ENCODE measurements at regions not wholly inside any gene's neighbourhood (a gene's known extent, or its start where the extent isn't known, plus 50 kb on each side); places are given as distances from the start of the nearest gene placed in this dataset.

DNA sequence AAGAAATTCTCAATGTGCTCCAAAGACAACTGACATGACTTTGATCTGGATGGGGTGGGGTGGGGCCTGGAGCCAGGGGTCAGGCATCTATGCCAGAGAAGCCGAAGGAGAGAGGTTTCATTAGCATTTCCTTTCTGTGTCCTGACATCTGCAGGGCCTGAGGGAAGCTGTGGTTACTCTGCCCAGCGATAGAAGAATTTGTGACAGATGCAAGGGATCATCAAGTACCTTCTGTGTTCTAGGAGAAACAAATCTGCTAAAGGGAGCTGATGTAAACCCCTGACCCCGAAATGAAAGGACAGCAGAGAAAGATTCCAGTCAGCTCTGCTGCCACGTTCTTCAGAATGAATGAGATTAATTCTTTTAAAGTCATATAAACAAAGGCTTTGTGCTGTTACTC, 335.7 kb downstream of the PRELID2 start:
- DNase-seq = no peak

DNA sequence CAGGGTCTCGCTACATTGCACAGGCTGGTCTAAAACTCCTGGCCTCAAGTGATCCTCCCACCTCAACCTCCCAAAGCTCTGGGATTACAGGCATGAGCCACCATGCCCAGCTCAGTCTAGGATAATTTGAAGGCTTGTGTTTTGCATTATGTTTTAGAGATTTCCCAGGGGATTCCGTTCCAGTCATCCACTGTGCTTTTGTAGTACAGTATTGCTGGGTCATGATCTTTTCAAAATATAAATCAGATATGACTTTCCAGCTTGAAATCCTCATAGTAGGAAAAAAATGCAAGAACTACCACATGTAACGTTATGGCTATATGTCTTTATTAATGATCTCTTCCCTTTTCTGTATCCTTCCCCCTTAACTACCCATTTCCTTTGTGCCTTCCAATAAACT, 338.1 kb downstream of the PRELID2 start:
- DNase-seq = no peak

DNA sequence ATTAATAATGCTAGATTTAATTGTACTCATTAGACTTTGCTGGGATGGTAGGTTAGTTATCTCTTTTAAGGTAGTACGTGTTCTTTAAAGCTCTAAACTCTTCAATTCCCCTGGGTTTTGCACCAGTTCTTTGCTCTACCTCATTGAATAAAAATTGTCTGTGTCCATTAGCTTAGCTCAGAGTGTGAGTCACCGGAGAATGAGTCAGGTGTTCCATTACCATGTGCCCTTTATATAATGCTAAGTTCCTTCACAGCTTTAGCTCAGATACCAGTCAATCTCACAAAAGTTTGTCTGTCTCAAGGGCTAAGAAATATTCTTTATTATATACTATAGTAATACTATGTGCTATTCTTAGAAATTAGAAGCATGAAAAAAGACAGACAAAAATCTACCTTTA, 339.4 kb downstream of the PRELID2 start:
- no peak for DNase-seq

DNA sequence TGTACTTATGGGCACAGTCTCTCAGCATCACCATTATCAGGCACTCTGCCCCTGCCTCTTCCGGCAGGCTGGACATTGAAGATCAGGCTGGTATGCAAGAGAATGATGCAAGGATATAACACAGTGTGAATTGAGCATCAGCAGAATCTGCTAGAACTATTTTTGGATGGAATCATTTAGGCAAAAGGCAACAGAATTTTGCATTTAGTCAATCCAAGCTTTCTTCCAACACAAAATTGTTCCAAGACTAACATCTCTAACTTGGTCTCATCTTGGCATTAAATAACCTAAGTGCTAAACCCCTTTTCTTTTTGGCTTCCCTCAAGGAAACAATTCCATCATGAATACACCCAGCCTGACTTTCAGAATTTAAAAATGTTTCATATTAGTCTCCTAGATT, 339.9 kb downstream of the PRELID2 start:
- DNase-seq = no peak

DNA sequence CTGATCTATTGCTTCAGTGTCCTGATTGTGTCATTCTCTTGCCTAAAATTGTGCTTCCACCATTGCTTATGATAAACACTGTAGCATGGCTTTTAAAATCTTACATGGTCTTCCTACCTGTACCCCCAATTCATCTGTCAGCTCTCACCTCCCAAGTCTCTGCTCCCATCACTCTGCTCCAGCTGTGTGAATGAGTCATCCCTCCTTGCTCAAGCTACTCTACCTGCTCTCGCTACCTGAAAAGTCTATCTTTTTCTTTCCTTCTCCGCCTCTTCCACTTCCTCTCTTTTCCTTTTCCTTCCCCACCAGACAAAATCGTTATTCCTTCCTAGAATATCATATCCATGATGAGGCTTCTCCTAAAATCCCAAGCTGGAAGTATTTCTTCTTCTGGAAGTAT, 341.7 kb downstream of the PRELID2 start:
- no peak for DNase-seq

DNA sequence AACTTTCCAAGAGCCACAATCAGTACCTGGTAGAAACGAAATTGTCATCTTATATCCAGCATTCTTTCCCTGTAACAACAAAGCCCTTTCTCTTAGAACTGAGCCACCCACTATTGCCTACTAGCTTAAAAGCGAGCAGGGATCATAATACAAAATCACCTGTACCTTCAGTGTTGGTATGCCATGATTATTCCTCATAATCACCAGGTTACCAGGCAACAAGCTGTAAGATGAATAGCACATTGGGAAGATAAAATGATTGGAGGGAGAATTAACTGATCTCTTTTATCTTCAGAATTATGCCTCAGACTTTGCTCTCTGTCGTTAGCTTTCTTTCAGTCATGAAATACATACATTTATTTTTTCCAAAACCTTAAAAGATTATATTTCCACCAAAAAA, 345.6 kb downstream of the PRELID2 start:
- DNase-seq = no peak

DNA sequence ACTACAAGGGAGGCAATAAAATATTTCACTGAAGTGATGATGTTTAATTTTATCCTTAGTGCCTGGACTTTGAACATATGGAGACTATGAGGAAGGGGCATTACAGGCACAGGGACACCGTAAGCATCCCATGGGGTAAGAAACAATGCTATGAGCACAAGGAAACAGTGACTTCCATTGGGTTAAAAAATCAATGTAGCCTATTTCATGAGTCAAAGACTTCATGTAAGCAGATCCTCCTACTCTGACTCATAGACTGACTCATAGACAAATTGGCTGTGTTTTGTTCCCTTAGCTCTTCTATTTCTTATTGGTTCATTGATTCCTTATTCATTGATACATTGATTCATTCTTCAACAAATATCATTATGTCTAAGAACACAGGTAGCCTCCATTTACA, 351.0 kb downstream of the PRELID2 start:
- no peak for DNase-seq

DNA sequence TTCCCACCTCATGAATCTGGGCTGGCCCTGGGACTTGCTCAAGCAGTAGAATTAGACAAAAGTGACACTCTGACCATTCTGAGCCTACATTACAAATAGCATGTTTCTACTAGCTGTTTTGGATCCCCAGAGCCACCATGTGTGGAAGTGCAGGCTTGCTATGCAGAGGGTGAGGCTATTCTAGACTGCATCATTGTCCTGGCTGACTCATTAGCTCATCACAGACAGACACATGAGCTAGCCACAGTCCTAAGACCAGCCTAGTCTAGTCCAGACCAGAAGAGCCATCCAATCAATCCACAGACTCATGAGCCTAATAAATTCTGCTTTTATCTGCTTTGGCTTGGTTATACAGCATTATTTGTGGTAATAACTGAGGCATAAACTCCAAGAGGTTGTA, 351.9 kb downstream of the PRELID2 start:
- DNase-seq = no peak

DNA sequence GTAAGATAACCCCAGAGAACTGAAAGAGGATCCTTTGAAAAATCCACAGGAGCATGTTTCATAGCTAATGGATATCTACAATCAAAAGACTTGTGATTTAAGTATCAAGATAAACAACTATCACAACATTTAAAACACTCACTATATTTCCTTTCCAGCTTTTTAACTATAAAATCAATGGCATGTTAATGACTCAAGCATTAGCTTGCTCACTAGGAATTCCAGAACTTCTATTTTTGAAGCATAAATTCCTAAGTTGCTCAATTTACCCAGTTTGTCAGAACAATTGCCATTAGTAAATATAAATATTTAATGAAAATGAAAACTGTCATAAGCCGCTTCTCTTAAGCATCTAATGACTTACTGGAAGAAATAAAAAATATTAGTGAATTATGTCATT, 355.3 kb downstream of the PRELID2 start:
- DNase-seq = no peak

DNA sequence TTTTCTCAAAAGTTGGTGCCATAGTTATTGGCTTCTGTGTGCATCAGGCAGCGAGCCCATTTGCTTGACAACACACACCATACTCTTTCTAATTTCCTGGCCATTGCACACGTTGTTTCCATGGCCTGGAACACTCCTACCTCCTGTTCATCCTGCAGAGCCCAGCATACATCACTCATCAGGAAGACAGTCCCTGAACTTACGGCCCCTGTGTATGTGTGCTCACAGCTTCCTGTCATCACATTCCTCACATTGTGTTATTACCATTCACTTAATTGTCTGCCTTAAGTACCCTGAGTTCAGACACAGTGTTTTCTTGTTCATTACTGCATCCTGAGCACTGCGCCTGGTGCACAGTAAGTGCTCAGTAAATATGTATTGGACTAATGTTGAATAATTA, 355.9 kb downstream of the PRELID2 start:
- no peak for DNase-seq

DNA sequence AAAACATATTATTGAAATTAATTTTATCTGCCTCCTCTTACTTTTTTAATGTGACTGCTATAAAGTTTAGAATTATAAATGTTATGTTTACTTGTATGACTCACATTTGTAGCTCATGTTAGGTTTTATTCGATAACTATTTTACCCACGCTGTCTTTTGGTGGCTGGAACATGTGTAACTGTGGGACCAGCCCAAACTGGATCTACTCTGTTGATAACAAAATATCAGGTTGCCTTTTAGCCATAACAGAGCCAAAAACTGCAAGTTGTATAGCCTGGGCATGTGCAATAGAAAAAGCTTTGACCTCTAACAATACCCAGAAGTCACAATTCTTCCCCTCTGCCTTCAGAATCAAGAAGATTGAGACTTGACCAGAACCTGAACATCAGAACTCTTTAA, 356.5 kb downstream of the PRELID2 start:
- no peak for DNase-seq

DNA sequence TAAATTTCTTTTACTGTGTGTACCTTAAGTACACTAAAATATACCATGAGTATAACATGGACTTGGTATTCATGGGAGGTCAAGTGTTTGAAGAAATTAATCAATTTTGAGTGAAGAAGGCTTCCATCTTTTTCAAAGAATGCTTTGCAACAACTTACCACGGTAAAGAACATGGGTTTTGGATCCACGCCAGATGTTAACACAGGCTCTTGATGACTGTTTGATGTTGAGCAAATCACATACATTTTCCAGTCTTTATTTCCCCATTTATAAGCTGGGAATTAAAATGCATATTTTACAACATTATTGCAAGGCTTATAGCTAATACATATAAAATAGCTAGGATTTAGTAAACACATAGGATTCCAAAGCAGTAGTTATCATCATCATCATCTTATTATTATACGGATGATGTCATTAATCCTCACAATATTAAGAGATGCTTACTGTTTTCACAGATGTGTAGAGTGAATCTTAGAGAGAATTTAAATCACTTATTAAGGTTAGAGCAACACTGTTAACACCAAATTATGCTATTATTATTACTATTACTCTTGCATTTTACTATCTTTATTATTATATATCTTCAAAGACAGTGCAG, 362.0 kb downstream of the PRELID2 start:
- no peak for DNase-seq

DNA sequence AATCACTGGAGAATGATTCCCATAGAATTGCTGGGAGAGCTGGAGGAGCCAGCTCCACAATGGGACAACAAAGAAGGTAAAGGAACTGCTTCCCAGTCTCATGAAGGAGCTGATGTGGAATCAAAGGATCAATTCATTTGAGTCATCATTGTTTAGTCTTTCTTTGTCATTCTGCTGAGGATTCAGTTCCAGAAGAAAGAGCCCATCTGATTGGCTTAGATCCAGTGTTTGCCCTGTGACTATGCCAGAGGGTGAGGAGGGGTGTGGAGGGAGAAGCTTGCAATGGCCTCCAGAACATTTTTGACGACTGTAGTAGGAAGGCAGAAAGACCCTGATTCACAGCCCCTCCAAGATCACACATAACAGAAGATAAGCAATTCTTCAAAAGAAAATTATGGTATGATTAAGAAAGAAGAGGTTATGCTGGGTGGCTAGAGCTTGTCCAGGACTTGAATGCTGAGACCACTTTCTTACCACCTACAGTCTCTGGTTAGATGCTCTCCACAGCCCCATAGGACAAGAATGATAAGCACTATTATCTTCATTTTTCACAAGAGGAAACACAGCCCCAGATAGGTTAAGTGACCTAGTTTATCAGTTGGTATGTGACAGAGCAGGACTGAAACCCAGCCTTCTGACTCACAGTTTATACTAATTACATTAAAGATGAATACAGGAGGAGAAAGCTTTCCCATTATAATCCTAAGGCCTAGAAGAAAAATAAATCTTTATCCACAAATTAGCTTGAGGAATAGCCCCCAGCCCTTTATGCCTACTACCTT, 363.1 kb downstream of the PRELID2 start:
- no peak for DNase-seq

DNA sequence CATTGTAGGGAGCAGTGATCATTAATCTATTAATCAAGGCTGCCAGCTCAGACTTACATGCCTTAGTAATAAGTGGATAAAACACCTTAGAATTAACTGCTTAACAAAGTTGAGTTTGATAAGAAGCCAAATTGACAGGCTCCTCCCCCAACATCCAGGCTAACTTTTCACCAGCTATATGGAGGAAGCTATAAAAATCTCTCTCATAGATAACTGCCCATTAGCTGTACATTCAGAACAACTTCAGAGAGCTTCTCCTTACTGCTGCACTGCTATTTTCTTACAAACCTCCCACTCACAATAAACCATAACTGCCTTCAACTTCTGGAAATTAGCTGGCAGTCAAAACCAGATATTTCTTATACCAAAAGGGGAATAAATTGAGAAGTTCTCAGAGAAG, 364.1 kb downstream of the PRELID2 start:
- no peak for DNase-seq

DNA sequence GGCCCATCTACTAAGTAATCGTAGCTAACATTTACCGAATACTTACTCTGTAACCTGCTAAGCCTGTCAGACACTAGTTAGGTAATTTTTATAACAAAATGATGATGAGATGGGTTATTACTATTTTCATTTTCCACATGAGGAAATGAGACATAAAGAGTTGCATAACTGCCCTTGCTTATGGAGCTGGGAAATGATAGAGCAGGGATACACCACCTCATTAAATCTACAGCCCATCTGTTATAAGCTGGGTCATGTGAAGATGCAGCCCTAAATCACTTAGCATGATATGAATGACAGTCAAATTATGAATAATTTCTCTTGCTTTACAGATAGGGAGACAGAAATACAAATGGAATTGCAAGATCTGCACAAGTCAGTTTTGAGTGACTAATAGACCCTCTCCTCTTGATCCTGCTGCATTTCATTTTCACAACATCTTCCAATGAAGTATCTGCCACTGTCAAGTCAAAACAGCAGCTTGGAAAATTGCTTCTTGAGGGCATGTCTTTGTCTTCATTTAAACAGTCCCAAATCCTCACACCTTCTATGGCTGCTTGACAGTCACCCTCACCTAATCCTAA, 364.7 kb downstream of the PRELID2 start:
- no peak for DNase-seq

DNA sequence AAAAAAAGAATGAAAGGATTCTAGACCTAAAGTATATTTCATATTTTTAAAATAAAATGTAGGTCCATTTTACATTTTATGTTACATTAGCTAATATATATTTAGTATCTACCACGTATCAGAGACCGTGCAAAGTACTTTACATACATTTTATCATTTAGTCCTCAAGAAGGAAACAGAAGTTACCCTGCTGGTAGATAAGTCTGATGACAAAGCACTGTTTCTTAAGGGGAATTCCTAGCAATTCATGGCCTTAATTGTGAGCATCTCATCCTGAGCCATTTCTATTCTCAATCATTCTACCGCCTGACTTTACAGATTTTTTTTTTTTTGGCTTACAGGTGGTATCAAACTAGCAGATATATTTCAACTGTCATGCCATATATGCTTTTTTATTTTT, 367.7 kb downstream of the PRELID2 start:
- DNase-seq = no peak

DNA sequence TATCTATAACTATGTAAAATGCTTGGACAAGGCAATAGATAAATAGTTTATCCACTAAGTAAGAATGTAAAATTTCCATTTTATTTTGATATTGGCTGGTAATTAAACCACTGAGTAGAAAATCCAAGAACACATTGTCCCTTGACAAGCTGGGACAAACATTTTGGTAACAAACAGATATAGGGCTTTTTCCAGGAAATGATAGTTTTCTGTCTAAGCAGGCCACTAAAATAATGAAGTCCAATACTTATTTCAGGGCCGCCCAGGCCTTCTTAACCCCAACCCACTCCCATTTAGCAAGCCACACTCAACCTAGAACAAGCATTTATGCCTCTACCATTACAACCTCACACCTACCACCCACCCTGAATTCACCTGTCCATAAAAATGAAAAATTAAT, 368.6 kb downstream of the PRELID2 start:
- no peak for DNase-seq

DNA sequence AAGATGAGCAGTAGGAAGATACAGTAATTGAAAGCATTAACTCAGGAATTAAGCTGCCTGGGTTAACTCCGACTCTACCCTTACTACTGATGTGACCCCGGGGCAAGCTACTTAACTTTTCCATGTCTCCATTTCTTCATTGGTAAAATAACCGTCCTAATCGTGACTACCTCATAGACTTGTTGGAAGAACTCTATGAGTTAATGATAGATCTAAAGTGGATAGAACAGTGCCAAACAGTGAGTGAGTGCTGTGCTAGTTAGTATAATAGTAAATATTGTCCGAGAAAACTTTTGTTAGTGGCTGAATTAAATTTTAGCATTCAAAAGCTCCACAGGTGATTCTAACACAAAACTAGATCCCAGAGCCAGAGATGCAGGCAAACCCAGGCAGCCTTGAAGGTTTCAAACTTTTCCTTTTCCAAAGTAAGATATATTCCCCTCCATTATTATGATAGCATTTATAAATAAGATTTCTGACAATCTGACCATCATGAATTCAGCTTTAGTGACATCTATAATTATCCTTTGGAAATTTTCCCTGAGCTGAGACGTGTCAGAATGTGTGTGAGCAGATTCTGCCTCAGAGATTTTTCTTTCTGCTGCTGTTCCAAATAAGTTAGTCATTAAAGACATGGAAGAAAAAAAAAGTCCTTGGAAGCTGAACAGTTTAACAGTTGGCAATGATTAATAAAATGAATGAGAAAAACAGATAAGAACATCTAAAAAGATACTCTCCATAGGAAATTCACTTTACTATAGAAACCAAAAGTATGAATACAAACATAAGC, 369.5 kb downstream of the PRELID2 start:
- DNase-seq = no peak

DNA sequence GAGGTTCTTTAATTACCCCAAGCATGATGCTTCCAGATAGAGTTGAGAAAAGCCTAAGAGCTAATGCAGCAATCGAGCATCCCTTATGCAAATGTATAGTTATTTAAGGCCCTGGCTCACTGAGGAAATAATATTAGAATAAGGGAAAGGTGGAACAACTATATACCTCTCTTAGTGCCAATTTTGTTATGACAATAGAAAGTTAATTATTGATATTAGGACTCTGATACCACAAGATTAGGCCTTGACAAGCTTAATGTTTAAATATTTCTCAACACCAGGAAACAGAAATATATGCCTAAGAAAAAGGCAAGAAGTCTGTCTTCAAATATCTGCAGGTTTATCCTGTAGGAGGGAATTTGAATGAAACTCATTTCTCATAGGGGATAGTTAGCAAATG, 371.0 kb downstream of the PRELID2 start:
- DNase-seq = no peak

DNA sequence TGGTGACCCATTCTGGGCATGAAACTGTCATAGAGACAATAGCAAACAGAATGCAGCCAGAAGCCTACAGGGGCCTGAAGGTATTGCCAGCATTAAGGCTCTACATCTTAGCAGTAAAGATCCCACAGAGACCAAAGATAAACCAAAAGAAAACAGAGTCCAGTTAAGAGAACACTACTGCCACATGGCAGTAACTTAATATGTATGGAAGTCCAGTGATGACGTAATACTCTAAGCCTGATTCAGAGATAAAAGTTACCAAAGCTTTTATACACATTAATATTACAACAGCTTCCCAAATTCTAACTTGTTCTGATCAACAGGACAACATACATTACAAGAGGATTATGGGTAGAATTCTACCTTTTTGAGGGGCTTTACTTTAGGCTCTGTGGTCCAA, 371.5 kb downstream of the PRELID2 start:
- DNase-seq = no peak

DNA sequence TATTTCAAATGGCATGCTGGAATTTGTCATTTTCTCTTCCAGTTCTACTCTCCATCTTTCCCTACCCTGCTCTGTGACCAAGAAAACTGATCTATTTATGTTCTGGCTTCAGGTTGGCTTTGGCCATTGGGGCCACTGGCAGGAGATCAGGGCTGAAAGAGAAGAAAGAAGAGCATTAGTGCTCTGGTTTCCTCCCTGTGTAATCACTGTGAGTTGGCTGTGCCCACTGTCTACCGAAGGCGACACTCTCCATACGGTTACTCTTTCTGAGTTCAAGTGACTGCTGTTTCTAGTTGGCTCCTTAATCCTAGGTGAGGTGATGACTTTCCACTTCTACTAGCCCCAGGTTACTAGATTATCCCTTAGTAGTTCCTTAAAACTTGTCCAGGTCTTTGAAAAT, 372.6 kb downstream of the PRELID2 start:
- no peak for DNase-seq

DNA sequence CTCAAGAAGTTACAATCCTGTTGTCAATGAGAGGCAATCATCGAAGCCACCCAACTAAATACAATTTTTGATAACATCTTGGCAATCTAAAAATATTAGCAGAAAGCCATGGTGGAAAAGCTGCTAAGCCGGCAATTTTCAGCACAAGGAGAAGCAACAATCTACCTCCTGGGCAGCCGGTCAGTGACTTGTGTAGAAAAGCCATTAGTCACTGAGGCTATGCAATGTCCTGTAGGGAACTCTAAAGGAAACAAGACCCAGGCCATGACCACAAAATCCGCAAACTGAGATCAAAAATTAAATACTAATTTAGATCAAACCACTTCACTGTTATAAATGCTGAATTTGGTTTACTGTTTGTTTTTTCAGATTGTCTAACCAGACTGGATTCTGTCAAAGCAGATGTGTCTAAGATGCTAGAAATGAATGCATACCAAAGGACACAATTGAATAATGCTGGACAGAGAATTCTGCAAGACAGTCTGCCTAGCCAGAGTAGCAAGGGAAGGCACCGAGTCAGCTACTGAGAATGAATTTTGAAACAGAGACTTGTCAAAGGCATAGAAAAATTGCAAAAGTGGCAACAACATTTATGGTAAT, 384.8 kb downstream of the PRELID2 start:
- no peak for DNase-seq

DNA sequence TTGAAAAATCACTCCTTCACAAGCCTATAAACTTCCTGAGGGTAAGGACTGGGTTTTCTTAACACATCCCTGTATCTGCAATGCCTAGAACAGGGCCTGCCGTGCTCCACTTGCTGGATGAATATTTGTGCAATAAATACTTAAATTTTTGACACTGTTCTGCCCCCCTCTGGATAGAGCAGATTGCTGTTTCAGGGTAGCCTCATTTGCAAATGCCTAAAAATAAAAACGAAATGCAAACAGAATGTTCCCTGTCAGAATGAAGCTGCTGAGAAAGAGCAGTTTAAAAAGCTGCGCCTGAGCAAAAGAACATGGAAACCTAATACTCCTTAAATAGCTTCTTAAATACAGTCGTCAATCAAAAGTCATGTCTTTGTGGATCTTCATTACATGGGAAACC, 385.3 kb downstream of the PRELID2 start:
- DNase-seq = no peak
